ENCODE measurements at regions not wholly inside any gene's neighbourhood (a gene's known extent, or its start where the extent isn't known, plus 50 kb on each side); places are given as distances from the start of the nearest gene placed in this dataset.

DNA sequence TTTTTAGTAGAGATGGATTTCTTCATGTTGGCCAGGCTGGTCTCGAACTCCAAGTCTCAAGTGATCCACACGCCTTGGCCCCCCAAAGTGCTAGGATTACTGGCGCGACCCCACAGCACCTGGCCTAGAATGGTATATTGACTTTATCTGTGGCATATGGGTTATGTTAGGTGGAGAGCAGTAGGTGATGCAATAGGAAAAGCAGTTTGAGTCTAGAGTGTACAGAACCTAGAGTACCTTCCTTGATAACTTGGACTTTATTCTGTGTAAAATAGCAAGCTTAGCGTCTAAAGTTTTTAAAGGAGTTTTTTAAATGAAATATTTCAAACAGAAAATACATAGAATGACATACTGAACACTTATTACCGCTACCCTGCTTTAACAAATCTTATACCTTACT is 139.5 kb upstream of the XIST start:
- no peak for TF ChIP-seq POLR2A (IDR thresholded peaks at IDR 0.05)
- TF ChIP-seq, protein P1, sequence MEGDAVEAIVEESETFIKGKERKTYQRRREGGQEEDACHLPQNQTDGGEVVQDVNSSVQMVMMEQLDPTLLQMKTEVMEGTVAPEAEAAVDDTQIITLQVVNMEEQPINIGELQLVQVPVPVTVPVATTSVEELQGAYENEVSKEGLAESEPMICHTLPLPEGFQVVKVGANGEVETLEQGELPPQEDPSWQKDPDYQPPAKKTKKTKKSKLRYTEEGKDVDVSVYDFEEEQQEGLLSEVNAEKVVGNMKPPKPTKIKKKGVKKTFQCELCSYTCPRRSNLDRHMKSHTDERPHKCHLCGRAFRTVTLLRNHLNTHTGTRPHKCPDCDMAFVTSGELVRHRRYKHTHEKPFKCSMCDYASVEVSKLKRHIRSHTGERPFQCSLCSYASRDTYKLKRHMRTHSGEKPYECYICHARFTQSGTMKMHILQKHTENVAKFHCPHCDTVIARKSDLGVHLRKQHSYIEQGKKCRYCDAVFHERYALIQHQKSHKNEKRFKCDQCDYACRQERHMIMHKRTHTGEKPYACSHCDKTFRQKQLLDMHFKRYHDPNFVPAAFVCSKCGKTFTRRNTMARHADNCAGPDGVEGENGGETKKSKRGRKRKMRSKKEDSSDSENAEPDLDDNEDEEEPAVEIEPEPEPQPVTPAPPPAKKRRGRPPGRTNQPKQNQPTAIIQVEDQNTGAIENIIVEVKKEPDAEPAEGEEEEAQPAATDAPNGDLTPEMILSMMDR (IDR thresholded peaks at IDR 0.05 in 4 of 5, conservative IDR thresholded peaks at IDR 0.05 in 1 of 5): no peak
